ENCODE measurements at regions not wholly inside any gene's neighbourhood (a gene's known extent, or its start where the extent isn't known, plus 50 kb on each side); places are given as distances from the start of the nearest gene placed in this dataset.

DNA sequence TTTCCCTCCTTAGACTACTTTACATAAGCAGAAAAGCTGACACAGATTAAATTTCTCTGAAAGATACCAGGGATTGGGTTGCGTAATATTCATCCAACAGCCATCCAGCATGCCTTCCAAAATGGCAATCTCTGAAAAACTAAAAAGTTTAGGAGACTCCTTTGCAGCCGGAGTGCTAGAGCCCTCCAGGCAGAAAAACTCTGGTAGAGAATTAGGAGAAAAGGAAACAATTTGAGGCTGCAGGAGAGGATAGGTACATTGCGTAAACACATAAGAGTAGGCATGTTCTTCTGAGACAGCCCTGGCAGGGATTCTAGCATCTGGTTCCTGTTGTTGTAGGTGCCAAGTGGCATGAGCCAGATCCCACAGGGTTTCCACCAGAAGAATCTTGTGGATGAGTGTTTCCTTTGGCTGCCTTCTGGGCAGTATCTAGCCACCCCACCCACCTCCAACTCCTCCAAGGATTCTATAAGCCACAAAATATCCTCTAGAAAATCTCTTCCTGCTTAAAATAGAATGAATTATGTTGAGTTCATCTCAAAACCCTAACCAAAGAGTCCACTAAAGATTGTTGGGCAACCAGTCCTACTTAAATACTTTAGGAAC lies 402.4 kb downstream of the HGF start:
- FAIRE-seq (no peak), DNase-seq (ENCODE audit: low spot score) (no peak)

- FAIRE-seq (no peak), DNase-seq (ENCODE audit: low spot score) (no peak)
These were observed 403.3 kb downstream of the HGF start for GRCh38 chr7:81366546-81366945.

- no peak for FAIRE-seq
These were observed 408.0 kb downstream of the HGF start for GRCh38 chr7:81361769-81362312.

DNA sequence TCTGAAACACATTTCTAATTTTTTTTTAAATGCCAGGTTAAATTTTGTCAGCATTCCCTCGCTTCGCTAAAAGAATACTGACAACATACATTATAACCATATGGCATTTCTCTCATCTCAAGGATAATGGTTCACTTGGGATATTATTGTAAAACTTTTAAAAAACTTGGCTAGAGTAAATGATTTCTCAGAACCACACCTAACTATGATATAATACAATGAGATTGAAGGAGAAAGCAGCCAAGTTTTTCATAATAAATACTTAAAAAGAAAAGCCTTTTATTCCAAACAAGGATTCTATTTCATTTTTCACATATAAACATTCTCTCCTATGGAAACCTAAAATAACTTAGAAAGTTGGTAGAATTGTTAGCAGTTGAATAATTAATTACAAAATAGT lies 413.9 kb downstream of the HGF start:
- no peak for FAIRE-seq
- no peak for DNase-seq (ENCODE audit: low spot score)

More at GRCh38 chr7:81361769-81362312, 408.0 kb downstream of the HGF start:
- no peak for DNase-seq (ENCODE audit: low spot score)

- DNase-seq (ENCODE audit: low spot score): no peak
These were observed 420.8 kb downstream of the HGF start for GRCh38 chr7:81349044-81349443.

GRCh38 chr7:81339946-81340345 lies 421.1 kb upstream of the SEMA3C start:
- DNase-seq (ENCODE audit: low spot score) (no peak), FAIRE-seq (no peak)

More at GRCh38 chr7:81349044-81349443, 420.8 kb downstream of the HGF start:
- no peak for FAIRE-seq

DNA sequence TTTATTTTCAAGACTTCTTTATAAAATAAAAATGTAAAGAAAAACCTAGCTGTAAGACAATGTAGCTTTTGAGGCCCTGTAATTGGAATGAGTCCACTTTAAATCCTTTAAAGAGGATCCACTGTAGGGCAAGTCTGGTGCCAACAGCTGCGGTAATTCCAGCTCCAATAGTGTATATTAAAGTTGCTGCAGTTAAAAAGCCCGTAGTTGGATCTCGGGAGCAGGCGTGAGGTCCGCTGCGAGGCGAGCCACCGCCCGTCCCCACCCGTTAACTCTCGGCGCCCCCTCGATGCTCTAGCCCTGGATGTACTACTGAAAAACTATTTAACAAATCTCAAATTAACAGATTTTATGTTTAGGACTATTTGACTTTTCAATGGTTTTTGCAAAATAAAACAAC lies 414.7 kb upstream of the SEMA3C start:
- FAIRE-seq (no peak), DNase-seq (ENCODE audit: low spot score) (no peak)

DNA sequence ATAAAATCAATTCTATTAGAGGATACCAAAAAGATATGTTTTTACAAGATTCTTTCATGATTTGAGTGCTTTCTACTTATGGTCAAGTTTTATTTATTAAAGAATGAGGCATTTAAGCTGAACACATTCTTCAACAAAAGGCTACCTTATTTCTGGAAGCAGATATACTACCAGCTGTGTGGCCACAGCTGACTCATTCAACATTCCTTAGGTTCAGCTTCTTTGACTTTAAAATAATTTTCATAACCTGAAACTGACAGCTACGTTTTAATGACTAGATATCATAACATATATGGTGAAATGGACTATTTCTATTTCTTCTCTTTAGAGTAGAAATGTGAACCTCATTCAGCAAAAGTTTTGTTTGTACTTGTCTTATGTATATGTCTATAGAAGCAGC lies 414.2 kb upstream of the SEMA3C start:
- FAIRE-seq (no peak), DNase-seq (ENCODE audit: low spot score) (peak; percentile 63)

GRCh38 chr7:81331061-81332018 lies 412.5 kb upstream of the SEMA3C start:
- FAIRE-seq (no peak), DNase-seq (ENCODE audit: low spot score) (no peak)

GRCh38 chr7:81330108-81330507 lies 411.3 kb upstream of the SEMA3C start:
- no peak for DNase-seq (ENCODE audit: low spot score)
- FAIRE-seq: no peak

GRCh38 chr7:81327468-81328266 lies 408.8 kb upstream of the SEMA3C start:
- DNase-seq (ENCODE audit: low spot score) (no peak), FAIRE-seq (peak; percentile 20)

- no peak for FAIRE-seq
- no peak for DNase-seq (ENCODE audit: low spot score)
These were observed 403.1 kb upstream of the SEMA3C start for GRCh38 chr7:81321949-81322348.

GRCh38 chr7:81317741-81318140 lies 398.9 kb upstream of the SEMA3C start:
- FAIRE-seq (peak; percentile 67), DNase-seq (ENCODE audit: low spot score) (no peak)

DNA sequence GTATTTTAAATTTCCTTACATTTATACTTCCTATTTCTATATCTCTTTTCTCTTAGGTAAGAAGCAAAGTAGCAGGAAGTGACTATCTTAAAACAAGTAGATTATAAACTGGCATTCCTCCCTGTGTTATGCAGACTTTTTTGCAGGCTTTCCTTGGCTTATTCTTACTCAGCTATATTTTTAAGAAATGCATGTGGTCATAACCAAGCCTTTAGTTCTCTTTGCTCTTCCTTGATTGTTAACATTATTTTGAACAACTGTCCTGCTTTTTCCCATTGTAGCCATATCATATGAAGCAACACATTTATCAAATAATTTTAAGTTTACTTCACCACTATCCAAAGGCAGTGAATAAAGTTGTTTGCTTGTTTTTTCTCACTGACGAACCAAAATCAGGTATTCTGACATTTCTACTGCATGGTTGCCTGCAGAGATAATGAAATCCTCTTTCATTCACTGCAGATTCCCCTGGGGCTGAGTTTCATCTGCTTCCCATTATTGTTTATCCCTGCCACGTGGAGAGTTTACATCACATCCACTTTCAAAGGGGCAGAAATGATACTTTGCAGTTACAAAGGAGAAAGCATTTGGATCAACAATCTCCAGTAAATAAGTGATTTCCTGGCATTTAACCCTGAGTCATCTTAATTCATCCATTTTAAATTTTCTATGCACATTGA lies 389.9 kb upstream of the SEMA3C start:
- peak; percentile 52 for FAIRE-seq

DNA sequence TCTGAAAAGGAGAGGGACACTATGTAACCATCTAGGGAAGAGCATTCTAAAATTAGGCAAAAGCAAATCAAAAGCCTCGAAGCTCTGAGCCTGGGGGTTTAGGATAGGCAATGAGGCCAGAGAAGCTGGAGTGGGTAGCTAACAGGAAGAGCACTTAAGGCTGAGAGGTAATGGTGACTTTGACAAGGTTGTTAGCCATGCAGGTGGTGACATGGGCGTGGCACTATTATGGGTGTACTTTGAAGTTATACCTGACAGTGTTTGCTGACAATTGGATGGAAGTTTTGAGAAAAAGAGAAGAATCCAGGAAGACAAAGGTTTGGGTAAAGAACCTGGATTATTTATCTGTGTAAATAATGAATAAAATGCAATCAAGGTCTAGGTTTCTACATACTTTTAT lies 383.0 kb upstream of the SEMA3C start:
- DNase-seq (ENCODE audit: low spot score) (no peak), FAIRE-seq (peak; percentile 71)

More for the DNA sequence above, 389.9 kb upstream of the SEMA3C start:
- no peak for DNase-seq (ENCODE audit: low spot score)

DNA sequence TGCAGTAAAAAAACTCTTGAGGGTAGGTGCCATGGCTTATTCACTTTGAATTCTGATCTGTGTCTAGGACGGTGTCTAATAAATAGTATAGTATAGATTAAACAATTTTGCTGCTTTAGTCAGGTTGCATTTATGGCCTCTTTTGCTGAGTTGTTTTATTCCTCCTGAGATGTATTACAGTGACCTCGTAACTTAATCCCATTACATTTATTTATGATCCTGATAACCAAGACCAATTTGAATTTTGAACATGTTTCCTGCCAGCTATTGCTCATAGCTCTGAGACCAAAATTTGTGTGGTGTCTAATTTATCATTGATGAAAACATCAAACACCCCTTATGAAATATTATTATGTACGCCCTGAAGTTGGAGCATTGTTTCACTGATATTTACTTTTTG lies 381.9 kb upstream of the SEMA3C start:
- no peak for DNase-seq (ENCODE audit: low spot score)
- peak; percentile 72 for FAIRE-seq

DNA sequence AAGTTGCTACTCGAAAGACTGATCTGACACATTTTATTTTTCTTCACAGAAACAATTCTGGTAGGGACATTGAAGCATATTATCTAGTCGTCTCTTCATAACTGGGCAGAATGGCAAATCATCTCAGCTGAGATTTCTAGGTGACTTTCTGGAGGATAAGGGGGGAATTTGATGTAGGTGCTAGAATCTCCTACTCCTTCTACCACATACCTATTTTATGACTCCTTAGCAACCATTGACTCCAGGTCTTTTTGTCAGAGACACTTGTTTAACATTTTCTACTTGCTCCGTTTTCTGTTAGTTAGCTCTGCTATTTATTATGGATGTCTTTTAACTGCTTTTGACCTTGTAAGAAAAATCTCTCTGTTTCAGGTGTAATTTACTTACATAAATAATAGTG lies 380.9 kb upstream of the SEMA3C start:
- FAIRE-seq (no peak), DNase-seq (ENCODE audit: low spot score) (peak; percentile 20)

GRCh38 chr7:81298951-81299666 lies 380.3 kb upstream of the SEMA3C start:
- peak; percentile 9 for FAIRE-seq
- DNase-seq (ENCODE audit: low spot score): peak; percentile 83

- FAIRE-seq: peak; percentile 56
- DNase-seq (ENCODE audit: low spot score): no peak
These were observed 378.5 kb upstream of the SEMA3C start for GRCh38 chr7:81297317-81297716.

DNA sequence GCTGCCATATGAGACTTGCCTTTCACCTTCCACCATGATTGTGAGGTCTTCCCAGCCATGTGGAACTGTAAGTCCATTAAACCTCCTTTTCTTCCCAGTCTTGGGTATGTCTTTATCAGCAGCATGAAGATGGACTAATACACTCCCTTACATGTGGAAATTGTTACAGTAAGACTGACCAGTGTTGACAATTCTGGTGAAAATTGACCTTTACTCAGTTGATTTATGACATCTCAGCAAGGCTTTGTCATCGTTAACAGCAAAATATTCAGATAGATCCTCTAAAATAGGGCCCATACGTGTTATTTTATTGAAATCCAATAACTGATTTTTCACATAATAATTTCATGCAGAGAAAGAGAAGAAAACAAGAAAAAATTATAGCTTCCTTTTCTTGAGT lies 377.9 kb upstream of the SEMA3C start:
- FAIRE-seq: no peak
- DNase-seq (ENCODE audit: low spot score): no peak
